ENCODE measurements at regions not wholly inside any gene's neighbourhood (a gene's known extent, or its start where the extent isn't known, plus 50 kb on each side); places are given as distances from the start of the nearest gene placed in this dataset.
A peak's percentile ranks its signal among the peaks of the same experiment; 100 is the strongest.

GRCh38 chrX:43317378-43317777 is 338.7 kb upstream of the MAOA start:
- Mint-ChIP-seq H3K27me3 (no peaks in the 10 kb centered on the region), H3K36me3 (ENCODE audit: insufficient read depth) (no peaks in the 10 kb centered on the region), H3K27ac (no peak overlapping the region), H3K4me1 (ENCODE audit: low read depth) (no peaks in the 10 kb centered on the region), H3K4me3 (ENCODE audit: low read depth) (no peak overlapping the region), H3K9me3 (ENCODE audit: low read depth) (peaks cover 9% of the 10 kb centered on the region)
- no peak for DNase-seq (ENCODE audit: low spot score, unreplicated experiment)
- TF ChIP-seq, protein P1, sequence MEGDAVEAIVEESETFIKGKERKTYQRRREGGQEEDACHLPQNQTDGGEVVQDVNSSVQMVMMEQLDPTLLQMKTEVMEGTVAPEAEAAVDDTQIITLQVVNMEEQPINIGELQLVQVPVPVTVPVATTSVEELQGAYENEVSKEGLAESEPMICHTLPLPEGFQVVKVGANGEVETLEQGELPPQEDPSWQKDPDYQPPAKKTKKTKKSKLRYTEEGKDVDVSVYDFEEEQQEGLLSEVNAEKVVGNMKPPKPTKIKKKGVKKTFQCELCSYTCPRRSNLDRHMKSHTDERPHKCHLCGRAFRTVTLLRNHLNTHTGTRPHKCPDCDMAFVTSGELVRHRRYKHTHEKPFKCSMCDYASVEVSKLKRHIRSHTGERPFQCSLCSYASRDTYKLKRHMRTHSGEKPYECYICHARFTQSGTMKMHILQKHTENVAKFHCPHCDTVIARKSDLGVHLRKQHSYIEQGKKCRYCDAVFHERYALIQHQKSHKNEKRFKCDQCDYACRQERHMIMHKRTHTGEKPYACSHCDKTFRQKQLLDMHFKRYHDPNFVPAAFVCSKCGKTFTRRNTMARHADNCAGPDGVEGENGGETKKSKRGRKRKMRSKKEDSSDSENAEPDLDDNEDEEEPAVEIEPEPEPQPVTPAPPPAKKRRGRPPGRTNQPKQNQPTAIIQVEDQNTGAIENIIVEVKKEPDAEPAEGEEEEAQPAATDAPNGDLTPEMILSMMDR (IDR thresholded peaks at IDR 0.05; ENCODE audit: unreplicated experiment) = no peak

GRCh38 chrX:43328358-43328946 is 327.6 kb upstream of the MAOA start:
- TF ChIP-seq, protein P1 (IDR thresholded peaks at IDR 0.05; ENCODE audit: unreplicated experiment) = no peak
- no peak overlapping the region for H3K4me3 Mint-ChIP-seq (ENCODE audit: low read depth)
- DNase-seq (ENCODE audit: low spot score, unreplicated experiment) = no peak
- no peaks in the 10 kb centered on the region for H3K36me3 Mint-ChIP-seq (ENCODE audit: insufficient read depth)
- H3K4me1 Mint-ChIP-seq (ENCODE audit: low read depth) = no peaks in the 10 kb centered on the region
- H3K27ac Mint-ChIP-seq = no peak overlapping the region
- peaks cover 33% of the 10 kb centered on the region for H3K9me3 Mint-ChIP-seq (ENCODE audit: low read depth)
- no peaks in the 10 kb centered on the region for H3K27me3 Mint-ChIP-seq

GRCh38 chrX:43333543-43333942 is 322.6 kb upstream of the MAOA start:
- peaks cover 15% of the 10 kb centered on the region for H3K9me3 Mint-ChIP-seq (ENCODE audit: low read depth)
- H3K4me3 Mint-ChIP-seq (ENCODE audit: low read depth) = no peak overlapping the region
- H3K4me1 Mint-ChIP-seq (ENCODE audit: low read depth) = no peaks in the 10 kb centered on the region
- TF ChIP-seq, protein P1 (IDR thresholded peaks at IDR 0.05; ENCODE audit: unreplicated experiment) = peak; percentile 47
- H3K27me3 Mint-ChIP-seq = no peaks in the 10 kb centered on the region
- H3K36me3 Mint-ChIP-seq (ENCODE audit: insufficient read depth) = no peaks in the 10 kb centered on the region
- DNase-seq (ENCODE audit: low spot score, unreplicated experiment) = no peak
- H3K27ac Mint-ChIP-seq = no peak overlapping the region

DNA sequence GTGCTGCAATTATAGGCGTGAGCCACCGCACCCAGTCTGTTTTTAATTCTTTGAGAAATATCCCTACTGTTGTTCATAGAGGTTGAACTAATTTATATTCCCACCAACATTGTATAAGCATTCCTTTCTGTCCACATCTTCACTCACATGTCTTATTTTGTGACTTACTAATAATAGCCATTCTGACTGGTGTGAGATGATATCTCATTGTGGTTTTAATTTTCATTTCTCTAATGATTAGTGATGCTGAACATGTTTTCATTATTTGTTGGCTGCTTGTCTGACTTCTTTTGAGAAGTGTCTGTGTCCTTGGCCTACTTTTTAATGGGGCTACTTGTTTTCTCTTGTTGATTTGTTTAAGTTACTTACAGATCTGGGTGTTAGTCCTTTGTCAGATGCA is 310.9 kb upstream of the MAOA start:
- Mint-ChIP-seq H3K27me3 (no peaks in the 10 kb centered on the region), H3K4me3 (ENCODE audit: low read depth) (no peak overlapping the region), H3K27ac (no peak overlapping the region), H3K36me3 (ENCODE audit: insufficient read depth) (no peaks in the 10 kb centered on the region), H3K9me3 (ENCODE audit: low read depth) (no peaks in the 10 kb centered on the region), H3K4me1 (ENCODE audit: low read depth) (no peaks in the 10 kb centered on the region)
- TF ChIP-seq, protein P1 (IDR thresholded peaks at IDR 0.05; ENCODE audit: unreplicated experiment) = no peak
- no peak for DNase-seq (ENCODE audit: low spot score, unreplicated experiment)

DNA sequence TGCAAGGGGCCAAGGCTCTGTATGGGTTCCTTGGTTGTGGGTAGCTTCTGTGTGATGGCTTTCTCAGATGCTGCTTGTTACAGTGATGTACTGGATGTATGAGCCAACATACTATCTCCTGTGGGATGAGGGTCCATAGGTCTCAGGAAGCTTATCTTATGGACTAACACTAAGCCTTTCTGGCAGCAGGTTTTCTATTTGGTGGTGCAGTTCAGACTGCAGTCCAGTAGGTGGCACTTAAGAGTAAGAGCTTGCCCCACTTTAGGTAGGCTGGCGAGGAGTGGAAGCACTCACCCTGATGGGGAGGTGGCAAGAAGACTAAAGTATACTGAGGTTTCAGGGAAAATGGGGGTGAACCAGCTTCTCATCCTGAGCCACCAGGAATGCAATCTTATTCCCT is 306.7 kb upstream of the MAOA start:
- Mint-ChIP-seq H3K36me3 (ENCODE audit: insufficient read depth) (no peaks in the 10 kb centered on the region), H3K4me3 (ENCODE audit: low read depth) (no peak overlapping the region), H3K27me3 (no peaks in the 10 kb centered on the region), H3K4me1 (ENCODE audit: low read depth) (no peaks in the 10 kb centered on the region), H3K9me3 (ENCODE audit: low read depth) (no peaks in the 10 kb centered on the region), H3K27ac (no peak overlapping the region)
- no peak for DNase-seq (ENCODE audit: low spot score, unreplicated experiment)
- TF ChIP-seq, protein P1 (IDR thresholded peaks at IDR 0.05; ENCODE audit: unreplicated experiment) = peak; percentile 53

Data from progenitor cell of endocrine pancreas (in vitro differentiated cells).